Fibroblast of villous mesenchyme (primary cell): ENCODE measurements at regions not wholly inside any gene's neighbourhood (a gene's known extent, or its start where the extent isn't known, plus 50 kb on each side); places are given as distances from the start of the nearest gene placed in this dataset.
"Not testable (repeated sequence)": the region's sequence is repeated elsewhere in the genome, so short reads cannot be mapped to it uniquely, and the experiment has no call there.

ENCODE experiments used
- DNase-seq: peaks from one replicate; pipeline ENCODE4 v3.0.0-alpha.2; 2010; ENCODE audit warnings: low read depth
- H3K4me3 ChIP-seq: 2 replicates; pipeline ENCODE4 v1.5.1; 2011; ENCODE audit warnings: low read depth, mild to moderate bottlenecking, low read length
- CTCF ChIP-seq: IDR thresholded peaks from 2 replicates; pipeline ENCODE4 v1.5.1; 2012; ENCODE audit warnings: low read depth, mild to moderate bottlenecking, low read length; ENCODE audit not compliant: insufficient read depth

- no peak overlapping the region for H3K4me3 ChIP-seq
- DNase-seq: no peak
- TF ChIP-seq CTCF: no peak
These were observed 393.6 kb downstream of the KCNA4 start for GRCh38 chr11:29623144-29623722.

DNA sequence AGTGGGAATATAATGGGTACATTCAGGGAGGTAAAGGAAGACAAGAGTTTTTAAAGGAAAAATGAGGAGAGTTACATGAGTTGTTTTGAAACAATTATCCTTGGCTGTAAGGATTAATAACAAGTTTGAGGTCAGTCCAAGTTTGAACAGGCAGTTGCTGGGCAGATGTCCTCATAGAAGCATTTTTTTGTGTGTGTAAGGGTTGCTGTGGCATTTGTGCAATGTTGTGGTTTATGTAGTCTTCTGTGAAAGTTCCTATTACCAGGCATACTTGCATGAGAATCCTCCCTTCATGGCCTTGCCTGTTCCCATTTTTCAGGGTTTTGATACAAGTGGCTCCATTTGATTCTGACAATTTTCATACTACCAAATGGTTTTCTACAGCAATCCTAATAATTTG lies 400.2 kb downstream of the KCNA4 start:
- TF ChIP-seq CTCF: no peak
- DNase-seq: no peak
- H3K4me3 ChIP-seq: no peak overlapping the region

GRCh38 chr11:29612423-29612822 lies 404.4 kb downstream of the KCNA4 start:
- no peak for TF ChIP-seq CTCF
- DNase-seq: no peak
- no peak overlapping the region for H3K4me3 ChIP-seq

GRCh38 chr11:29606330-29607031 lies 410.3 kb downstream of the KCNA4 start:
- no peak overlapping the region for H3K4me3 ChIP-seq
- DNase-seq: no peak
- no peak for TF ChIP-seq CTCF

GRCh38 chr11:29600151-29600575 lies 416.7 kb downstream of the KCNA4 start:
- H3K4me3 ChIP-seq, DNase-seq: not testable (repeated sequence)

- H3K4me3 ChIP-seq: no peak overlapping the region
- TF ChIP-seq CTCF: no peak
These were observed 432.5 kb downstream of the KCNA4 start for GRCh38 chr11:29584342-29584741.

GRCh38 chr11:29578806-29579205 lies 438.0 kb downstream of the KCNA4 start:
- no peak overlapping the region for H3K4me3 ChIP-seq
- DNase-seq: no peak
- no peak for TF ChIP-seq CTCF

More at GRCh38 chr11:29584342-29584741, 432.5 kb downstream of the KCNA4 start:
- no peak for DNase-seq
